Right lobe of liver (tissue), 4 donors: ENCODE measurements at regions not wholly inside any gene's neighbourhood (a gene's known extent, or its start where the extent isn't known, plus 50 kb on each side); places are given as distances from the start of the nearest gene placed in this dataset.

Experiments used
- POLR2A ChIP-seq: fragments of 450-650 bp; IDR thresholded peaks from one replicate; pipeline ENCODE4 v1.6.1; 2017; ENCODE audit warnings: antibody characterized with exemption, mild to moderate bottlenecking
- TF ChIP-seq, protein P1 (sequence below), 4 donors: fragments of 200-600 bp in 3 of 4; fragments of 450-650 bp in 1 of 4; IDR thresholded peaks; one replicate each; pipeline versions ENCODE4 v1.5.1 to v1.8.0; 2016 to 2022; ENCODE audit warnings: antibody characterized with exemption in 4 of 4, mild to moderate bottlenecking in 2 of 4
- donor health status: DM: no; HTN: no; CAD: no.
- donor health status: DM: no; HTN: no; CAD: no.
- donor health status: DM: no; HTN: yes; CAD: no.

GRCh38 chr6:116992546-116992945, 115.5 kb downstream of the RFX6 start:
- TF ChIP-seq, protein P1, sequence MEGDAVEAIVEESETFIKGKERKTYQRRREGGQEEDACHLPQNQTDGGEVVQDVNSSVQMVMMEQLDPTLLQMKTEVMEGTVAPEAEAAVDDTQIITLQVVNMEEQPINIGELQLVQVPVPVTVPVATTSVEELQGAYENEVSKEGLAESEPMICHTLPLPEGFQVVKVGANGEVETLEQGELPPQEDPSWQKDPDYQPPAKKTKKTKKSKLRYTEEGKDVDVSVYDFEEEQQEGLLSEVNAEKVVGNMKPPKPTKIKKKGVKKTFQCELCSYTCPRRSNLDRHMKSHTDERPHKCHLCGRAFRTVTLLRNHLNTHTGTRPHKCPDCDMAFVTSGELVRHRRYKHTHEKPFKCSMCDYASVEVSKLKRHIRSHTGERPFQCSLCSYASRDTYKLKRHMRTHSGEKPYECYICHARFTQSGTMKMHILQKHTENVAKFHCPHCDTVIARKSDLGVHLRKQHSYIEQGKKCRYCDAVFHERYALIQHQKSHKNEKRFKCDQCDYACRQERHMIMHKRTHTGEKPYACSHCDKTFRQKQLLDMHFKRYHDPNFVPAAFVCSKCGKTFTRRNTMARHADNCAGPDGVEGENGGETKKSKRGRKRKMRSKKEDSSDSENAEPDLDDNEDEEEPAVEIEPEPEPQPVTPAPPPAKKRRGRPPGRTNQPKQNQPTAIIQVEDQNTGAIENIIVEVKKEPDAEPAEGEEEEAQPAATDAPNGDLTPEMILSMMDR (IDR thresholded peaks at IDR 0.05), result no peak
- no peak for TF ChIP-seq POLR2A
